ENCODE measurements at regions not wholly inside any gene's neighbourhood (a gene's known extent, or its start where the extent isn't known, plus 50 kb on each side); places are given as distances from the start of the nearest gene placed in this dataset.

DNA sequence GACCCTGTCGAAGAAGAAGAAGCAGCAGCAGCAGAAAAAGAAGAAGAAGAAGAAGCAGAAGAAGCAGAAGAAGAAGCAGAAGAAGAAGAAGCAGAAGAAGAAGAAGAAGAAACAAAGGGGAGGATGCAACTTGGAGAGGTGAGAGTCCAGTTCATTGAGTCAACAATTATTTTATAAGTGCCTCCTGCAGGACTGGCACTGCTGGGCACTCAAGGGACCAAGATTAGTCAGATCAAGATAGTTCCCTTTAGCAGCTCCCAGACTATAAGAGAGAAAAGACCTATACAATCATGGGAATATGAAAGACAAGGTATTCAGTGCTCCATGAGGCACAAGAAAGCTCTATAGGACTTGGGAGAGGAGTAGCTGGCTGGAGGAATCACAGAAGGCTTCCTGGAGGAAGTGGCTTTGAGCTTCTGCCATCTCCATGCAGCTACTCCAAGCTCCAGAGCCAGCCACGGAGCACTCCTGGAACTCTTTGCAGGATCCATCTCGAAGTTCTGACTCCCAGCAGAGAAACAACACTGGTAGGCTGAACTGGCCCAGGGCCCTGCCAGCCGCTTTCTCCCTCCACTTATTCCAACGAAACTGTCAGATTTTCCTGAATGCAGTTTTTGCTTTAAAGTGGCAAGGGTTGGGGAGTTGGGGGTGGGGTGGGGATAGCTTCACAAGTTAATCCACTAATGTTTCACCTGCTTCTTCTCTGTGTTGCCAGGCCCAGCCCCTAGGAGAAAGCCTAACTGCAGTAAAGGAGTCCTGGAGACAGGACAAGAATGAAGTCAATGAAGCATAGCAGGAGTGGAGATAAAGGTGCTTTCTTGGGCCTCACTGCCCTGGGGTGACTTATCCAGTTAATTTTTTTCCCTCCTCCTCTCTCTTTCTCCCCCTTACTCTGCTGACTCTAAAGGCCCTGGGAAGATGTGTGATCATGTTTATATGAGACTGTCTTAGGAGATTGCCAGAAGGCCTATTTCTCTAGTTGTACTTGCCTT is 140.1 kb upstream of the PARP11 start:
- Mint-ChIP-seq H3K27me3 (ENCODE audit: unreplicated experiment) (peaks cover 2% of the 10 kb centered on the region), H3K4me1 (ENCODE audit: unreplicated experiment) (no peaks in the 10 kb centered on the region), H3K36me3 (ENCODE audit: low read depth, unreplicated experiment) (no peaks in the 10 kb centered on the region), H3K4me3 (ENCODE audit: unreplicated experiment) (no peak overlapping the region), H3K27ac (ENCODE audit: unreplicated experiment) (no peak overlapping the region), H3K9me3 (ENCODE audit: unreplicated experiment) (no peaks in the 10 kb centered on the region)
- DNase-seq (ENCODE audit: low spot score): no peak
- TF ChIP-seq, protein P1, sequence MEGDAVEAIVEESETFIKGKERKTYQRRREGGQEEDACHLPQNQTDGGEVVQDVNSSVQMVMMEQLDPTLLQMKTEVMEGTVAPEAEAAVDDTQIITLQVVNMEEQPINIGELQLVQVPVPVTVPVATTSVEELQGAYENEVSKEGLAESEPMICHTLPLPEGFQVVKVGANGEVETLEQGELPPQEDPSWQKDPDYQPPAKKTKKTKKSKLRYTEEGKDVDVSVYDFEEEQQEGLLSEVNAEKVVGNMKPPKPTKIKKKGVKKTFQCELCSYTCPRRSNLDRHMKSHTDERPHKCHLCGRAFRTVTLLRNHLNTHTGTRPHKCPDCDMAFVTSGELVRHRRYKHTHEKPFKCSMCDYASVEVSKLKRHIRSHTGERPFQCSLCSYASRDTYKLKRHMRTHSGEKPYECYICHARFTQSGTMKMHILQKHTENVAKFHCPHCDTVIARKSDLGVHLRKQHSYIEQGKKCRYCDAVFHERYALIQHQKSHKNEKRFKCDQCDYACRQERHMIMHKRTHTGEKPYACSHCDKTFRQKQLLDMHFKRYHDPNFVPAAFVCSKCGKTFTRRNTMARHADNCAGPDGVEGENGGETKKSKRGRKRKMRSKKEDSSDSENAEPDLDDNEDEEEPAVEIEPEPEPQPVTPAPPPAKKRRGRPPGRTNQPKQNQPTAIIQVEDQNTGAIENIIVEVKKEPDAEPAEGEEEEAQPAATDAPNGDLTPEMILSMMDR (IDR thresholded peaks at IDR 0.05; ENCODE audit: unreplicated experiment): no peak

GRCh38 chr12:4012073-4012472 is 138.9 kb upstream of the PARP11 start:
- Mint-ChIP-seq H3K4me1 (ENCODE audit: unreplicated experiment) (no peaks in the 10 kb centered on the region), H3K9me3 (ENCODE audit: unreplicated experiment) (no peaks in the 10 kb centered on the region), H3K27ac (ENCODE audit: unreplicated experiment) (no peak overlapping the region), H3K27me3 (ENCODE audit: unreplicated experiment) (peaks cover 2% of the 10 kb centered on the region), H3K36me3 (ENCODE audit: low read depth, unreplicated experiment) (no peaks in the 10 kb centered on the region), H3K4me3 (ENCODE audit: unreplicated experiment) (no peak overlapping the region)
- TF ChIP-seq, protein P1 (IDR thresholded peaks at IDR 0.05; ENCODE audit: unreplicated experiment): no peak
- no peak for DNase-seq (ENCODE audit: low spot score)

DNA sequence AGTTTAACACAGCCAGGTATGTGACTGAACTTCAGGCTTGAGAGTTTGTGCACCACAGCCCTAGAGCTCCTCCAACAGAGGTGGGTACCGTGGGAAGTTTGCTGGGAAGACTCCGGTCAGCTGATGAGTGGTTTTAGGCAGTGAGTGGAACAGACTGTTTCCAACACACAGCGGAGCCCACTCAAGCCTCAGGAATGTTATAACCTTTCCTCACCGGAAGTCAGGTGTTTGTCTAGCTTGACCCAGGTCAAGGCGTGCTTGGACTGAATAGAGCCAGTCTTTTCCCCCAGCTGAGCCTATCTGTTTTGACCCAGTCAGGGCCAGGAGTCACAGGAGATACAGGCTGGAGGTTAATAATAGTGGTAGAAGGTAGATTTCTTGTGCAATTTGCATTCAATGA is 138.4 kb upstream of the PARP11 start:
- Mint-ChIP-seq H3K36me3 (ENCODE audit: low read depth, unreplicated experiment) (no peaks in the 10 kb centered on the region), H3K27me3 (ENCODE audit: unreplicated experiment) (peaks cover 2% of the 10 kb centered on the region), H3K4me3 (ENCODE audit: unreplicated experiment) (no peak overlapping the region), H3K27ac (ENCODE audit: unreplicated experiment) (no peak overlapping the region), H3K4me1 (ENCODE audit: unreplicated experiment) (no peaks in the 10 kb centered on the region), H3K9me3 (ENCODE audit: unreplicated experiment) (no peaks in the 10 kb centered on the region)
- DNase-seq (ENCODE audit: low spot score): no peak
- TF ChIP-seq, protein P1 (IDR thresholded peaks at IDR 0.05; ENCODE audit: unreplicated experiment): no peak

GRCh38 chr12:4009979-4010704 is 136.9 kb upstream of the PARP11 start:
- H3K36me3 Mint-ChIP-seq (ENCODE audit: low read depth, unreplicated experiment): no peaks in the 10 kb centered on the region
- H3K27me3 Mint-ChIP-seq (ENCODE audit: unreplicated experiment): no peaks in the 10 kb centered on the region
- no peak for DNase-seq (ENCODE audit: low spot score)
- H3K4me3 Mint-ChIP-seq (ENCODE audit: unreplicated experiment): no peak overlapping the region
- no peaks in the 10 kb centered on the region for H3K9me3 Mint-ChIP-seq (ENCODE audit: unreplicated experiment)
- no peak overlapping the region for H3K27ac Mint-ChIP-seq (ENCODE audit: unreplicated experiment)
- TF ChIP-seq, protein P1 (IDR thresholded peaks at IDR 0.05; ENCODE audit: unreplicated experiment): no peak
- H3K4me1 Mint-ChIP-seq (ENCODE audit: unreplicated experiment): no peaks in the 10 kb centered on the region
